DMS79 treated with DMSO at 0.1 percent for 48 hours (cell line): ENCODE measurements at regions not wholly inside any gene's neighbourhood (a gene's known extent, or its start where the extent isn't known, plus 50 kb on each side); places are given as distances from the start of the nearest gene placed in this dataset.

Source experiments
- DNase-seq: peaks from one replicate; lab custom pipeline; 2025; lab: John Stamatoyannopoulos, UW

DNA sequence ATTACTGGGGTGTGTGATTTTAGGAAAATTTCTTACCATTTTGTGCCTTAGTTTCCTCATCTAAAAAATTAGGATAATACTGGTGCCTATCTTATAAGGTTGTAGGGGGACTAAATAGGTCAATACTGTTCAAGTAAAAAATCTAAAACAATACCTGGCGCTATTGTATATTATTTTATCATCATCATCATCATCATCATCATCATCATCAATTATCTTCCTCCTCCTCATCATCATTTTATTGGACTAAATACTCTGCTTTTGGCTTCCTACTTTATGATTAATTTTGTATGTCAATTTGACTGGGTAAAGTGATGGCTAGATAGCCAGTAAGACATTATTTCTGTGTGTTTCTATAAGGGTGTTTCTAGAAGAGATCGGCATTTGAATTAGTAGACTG, 435.5 kb downstream of the DHX35 start:
- no peak for DNase-seq

DNA sequence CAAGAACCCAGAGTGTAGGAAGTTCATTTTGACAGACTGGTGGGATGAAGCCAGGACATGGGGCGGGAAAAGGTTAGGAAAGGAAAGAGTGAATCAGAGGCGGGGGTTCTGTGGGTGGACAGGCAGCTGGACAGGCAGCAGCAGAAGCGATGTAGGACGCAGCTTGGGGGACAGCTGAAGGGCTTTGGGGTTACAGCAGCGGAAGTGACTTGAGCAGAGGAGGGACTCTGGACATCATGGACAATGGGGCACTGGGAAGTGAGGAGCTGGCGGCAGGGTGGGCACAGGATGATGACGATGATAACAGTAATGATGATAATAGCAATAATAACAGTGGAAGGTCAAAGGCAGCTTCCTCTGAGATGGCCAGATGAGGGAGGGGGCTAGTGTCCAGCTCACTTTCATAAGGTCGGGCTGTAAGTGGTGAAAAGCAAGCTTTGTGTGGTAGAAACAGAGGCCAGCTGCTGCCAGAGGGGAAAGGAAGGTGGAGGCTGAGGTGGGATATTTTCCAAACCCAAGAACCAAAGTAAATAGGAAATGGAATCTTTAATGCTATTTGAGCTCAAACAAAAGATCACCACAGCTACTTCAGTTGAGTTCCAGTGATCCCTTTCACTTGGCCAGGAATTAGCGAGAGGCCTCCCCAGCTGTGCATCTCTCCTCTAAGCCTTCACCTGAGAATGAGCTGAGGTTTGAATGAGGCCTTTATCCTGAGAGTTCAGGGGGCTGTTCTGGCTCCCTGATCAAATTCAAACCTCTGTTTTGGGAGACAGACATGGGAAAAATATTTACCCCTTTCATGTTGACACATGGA, 433.5 kb downstream of the DHX35 start:
- DNase-seq, result no peak

- no peak for DNase-seq
Observed at GRCh38 chr20:39394461-39394860, 432.3 kb downstream of the DHX35 start.

DNA sequence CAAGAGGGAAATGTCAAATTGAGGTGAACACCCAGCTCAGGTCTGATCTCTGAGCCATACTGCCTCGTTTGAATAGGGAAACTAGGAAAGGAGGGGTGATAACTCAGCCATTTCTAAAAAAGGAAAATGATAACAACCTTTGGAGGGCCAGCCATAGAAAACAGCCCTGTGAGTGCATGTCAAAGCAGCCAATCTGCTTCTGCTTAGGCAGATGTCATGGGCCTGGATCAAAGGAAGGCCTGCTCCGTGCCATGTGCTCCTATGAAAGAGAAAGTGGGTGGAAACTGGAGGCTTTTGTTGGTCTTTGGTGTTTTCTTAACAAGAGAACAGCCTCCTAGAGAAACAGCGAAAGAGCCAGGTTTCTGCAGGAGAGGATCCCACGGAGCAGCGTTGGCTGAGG, 428.0 kb downstream of the DHX35 start:
- no peak for DNase-seq

- DNase-seq, result no peak
Observed at GRCh38 chr20:39381595-39381994, 419.5 kb downstream of the DHX35 start.

DNA sequence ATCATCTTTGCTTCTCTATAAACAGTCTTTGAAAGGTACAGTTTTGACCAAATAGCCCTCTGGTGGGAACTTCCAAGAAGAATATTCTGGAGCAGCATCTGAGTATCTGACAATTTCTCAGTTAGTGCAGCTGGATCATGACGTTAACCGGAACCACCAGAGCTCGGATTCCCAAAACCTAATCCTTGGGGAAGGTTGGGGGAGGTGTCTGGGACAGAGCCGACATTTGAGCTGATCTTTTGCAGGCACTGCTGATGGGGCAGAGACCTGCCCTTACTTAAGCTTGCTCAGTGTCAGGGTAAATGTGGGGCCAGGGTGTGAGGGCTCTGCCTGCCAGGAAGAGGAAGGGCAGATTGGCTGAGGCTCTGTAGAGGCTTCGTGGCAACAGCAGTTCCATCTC, 416.6 kb downstream of the DHX35 start:
- no peak for DNase-seq

DNA sequence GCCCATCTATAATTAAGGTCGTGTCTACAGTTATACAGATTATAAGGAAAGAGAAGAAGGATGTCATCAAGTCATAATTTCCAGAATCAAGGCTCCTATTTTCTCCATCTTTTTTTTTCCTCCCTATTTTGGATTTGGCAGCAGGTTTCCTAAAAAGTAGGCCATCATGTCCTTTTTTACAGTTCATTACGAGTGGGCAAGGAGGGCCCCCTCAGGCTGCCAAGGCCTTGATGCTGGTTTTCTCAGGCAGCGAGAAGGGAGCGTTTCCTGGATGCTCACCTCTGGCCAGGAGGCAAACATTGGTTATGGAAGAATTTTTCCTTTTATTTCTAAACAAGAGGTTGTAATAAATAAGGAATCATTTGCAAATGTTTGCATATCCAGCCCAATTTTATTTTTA, 414.6 kb downstream of the DHX35 start:
- DNase-seq, result no peak

- DNase-seq, result no peak
Observed at GRCh38 chr20:39364320-39364719, 402.2 kb downstream of the DHX35 start.

DNA sequence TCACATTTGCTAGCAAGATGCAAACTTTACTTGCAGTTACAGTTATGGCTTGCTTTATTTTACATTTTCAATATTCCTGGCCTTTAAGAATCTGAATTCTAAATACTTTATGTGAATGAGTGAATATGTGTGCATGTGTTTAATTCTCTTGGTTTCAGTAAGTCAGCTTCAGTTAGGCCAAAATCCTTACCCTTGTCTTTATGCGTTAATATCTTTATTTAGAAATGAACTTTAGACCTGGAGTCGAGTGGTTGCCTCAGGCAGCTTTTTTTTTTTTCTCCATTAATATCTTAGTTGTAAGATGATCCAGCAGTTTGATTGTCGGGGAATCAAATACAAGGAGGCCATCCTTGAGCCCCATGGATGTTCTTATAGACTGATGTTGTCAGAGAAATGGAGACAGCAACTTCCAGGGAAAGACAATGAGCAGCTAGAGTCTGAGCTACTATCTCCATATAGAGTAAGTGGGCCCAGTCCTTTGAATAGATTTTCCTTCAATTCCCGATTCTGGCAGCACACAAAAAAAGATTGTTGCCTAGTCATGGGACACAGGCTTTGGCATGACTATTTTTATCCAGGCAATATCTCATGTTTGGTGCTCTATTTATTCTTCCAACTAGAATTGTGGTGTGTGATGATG, 398.0 kb downstream of the DHX35 start:
- no peak for DNase-seq

DNA sequence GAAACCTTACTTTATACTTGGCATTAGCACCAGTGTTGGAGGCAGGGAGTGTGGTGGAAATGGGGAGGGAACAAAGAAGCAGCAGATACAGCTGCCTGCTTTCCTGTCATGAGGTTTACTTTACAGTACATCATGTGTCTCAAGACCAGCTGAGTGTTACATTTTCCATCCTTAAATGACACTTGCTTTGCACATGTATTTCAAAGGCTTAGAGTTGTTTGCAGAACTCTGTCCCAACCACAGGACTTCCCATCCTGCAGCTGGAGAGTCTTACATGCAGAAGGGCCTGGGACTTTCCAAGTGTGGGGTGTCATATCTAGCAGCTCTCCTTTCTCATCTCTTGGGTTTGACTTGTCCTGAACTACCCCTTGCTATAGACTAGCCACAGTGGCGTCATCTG, 395.9 kb downstream of the DHX35 start:
- no peak for DNase-seq

GRCh38 chr20:39356908-39357307, 394.8 kb downstream of the DHX35 start:
- no peak for DNase-seq

- DNase-seq, result no peak
Observed at GRCh38 chr20:39349240-39349639, 387.1 kb downstream of the DHX35 start.

DNA sequence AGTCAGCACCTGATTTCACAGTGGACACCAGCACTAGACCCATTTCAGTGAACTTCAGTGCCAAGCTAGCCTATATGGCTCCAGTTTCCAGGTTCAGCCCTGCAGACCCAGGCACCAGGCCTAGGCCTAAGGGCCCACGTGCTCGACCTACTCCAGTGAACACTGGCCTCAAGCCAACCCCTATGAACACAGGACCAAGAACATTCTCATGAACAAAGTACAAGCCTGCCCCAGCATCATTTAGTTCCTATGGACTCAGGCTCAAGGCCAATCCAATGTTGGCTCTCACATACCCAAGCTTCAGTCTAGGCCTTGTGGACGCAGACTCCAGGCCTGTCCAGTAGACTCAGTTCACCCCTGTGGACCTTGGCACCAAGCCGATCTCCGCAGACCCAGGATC, 385.5 kb downstream of the DHX35 start:
- DNase-seq, result no peak

- no peak for DNase-seq
Observed at GRCh38 chr20:39342463-39342862, 380.3 kb downstream of the DHX35 start.

DNA sequence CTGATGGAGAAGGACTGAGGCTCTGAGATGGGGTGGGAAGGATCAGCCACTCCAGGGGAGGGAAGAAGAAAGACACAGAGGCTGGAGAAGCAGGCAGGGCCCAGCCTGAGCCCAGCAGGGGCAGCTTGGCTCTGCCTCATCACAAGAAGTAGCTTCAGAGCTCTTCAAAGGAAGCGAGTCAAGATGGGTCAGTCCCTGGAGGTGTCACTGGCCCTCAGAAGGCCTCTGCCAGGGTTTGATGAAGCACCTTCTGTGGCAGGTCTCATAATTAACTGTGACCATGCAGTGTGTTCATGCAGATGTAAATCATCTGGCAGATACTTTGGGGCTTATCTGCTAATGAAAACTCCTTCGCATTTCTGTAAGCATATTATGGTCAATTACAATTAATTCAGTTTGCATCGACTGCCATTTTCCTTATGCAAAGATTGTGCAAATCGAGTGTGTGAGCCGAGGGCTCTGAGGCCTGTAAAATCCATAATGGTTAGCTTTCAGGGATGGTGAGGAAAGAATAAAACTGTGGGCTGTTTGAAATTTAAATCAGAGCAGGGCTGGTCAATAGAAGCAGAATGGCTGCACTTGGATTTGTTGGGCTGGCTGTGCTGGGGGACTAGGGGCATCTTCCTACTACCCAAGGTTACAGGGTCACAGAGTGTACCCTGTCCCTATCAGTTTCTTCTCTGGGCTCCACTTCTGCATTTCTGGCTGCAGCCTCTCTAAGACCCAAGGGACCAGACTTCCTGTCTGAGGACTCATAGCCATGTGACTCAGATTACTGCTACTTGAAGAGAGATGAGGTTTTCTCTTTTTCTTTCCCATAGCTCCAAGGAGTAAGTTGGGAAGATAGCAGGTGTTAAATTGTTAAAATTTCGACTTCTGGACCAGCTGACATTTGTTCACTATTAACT, 376.6 kb downstream of the DHX35 start:
- DNase-seq, result no peak

DNA sequence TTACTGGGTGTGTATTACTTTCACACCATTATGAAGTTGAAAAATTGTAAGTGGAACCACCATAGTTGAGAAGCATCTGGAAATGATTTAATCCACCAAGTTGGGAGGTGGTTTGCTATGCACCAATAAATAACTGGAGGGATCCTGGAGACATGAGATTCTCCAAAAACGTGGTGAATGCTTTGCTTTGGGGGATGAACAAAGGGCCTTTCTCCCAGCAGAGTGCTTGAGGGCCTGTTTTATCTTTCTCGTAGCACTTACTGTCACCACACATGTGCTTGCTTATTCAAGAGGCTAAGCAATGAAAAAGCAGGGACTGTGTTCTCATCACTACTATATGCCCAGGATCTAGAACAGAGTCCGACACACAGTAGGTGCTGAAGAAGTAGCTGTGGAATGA, 371.1 kb downstream of the DHX35 start:
- no peak for DNase-seq

GRCh38 chr20:39328347-39328746, 366.2 kb downstream of the DHX35 start:
- no peak for DNase-seq

DNA sequence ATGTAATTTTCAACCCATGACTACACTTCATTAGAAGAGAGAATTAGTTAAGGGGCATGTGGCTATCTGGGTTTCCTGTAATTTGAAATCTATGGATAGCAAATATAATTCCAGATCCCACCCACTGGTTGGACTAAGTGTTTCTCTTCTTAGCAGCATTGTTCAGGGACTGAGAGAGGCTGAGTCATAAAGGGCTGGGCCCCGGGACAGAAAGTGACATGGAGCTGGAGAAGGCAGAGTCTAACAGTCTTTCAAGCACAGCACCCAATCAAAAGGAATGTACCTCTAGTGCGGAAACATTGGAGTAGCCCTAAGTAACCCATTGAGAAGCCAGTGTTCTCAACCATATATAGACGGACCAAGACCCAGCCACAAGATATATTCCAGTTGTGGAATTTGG, 363.9 kb downstream of the DHX35 start:
- no peak for DNase-seq

- DNase-seq, result no peak
Observed at GRCh38 chr20:39318911-39319310, 356.8 kb downstream of the DHX35 start.

DNA sequence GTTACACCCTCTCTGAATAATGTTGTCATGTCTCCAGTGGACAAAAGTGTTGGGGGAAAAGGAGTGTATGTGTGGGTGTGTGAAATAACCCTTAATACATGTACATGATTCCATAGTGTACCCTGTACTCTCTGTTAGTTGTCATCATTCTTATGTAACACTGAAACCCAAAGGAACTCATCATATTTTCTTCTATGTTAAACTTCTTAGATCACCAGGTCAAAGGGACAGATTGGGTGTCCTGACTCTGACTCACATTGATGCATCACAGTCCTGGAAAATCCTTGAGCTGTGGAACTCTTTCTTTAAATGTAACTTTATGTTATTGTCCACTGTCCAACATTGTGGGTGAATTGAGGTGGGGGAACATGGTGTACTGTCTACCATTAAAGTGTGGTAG, 350.5 kb downstream of the DHX35 start:
- no peak for DNase-seq

DNA sequence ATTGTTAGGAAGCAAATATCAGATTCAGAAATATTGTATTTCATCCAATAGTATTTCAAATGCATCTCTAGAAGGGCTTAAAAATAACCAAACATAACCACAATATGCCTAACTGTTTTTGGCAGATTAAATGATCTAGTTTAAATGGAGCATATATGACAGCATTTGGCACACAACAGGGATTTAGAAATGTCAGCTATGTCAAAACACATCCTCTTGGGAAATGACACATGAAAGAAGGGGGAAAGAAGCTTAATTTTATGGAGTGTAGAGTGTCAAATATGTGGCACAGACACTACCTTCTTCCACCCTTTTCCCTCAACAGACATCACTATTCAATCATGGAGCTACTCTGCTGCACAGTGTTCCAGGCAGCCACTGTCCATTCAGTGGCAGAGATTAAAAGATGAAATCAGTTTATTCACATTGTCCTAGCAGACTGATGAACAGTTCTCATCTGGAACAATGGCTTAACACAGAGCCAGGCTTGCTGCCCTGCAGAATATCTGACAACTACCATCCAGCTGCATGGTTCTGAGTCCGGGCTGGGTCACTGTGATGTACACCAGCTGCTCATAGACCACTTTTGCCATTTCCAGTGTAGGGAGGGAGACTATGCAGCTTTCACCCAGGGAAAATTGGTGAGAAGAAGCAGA, 349.8 kb downstream of the DHX35 start:
- DNase-seq, result no peak

DNA sequence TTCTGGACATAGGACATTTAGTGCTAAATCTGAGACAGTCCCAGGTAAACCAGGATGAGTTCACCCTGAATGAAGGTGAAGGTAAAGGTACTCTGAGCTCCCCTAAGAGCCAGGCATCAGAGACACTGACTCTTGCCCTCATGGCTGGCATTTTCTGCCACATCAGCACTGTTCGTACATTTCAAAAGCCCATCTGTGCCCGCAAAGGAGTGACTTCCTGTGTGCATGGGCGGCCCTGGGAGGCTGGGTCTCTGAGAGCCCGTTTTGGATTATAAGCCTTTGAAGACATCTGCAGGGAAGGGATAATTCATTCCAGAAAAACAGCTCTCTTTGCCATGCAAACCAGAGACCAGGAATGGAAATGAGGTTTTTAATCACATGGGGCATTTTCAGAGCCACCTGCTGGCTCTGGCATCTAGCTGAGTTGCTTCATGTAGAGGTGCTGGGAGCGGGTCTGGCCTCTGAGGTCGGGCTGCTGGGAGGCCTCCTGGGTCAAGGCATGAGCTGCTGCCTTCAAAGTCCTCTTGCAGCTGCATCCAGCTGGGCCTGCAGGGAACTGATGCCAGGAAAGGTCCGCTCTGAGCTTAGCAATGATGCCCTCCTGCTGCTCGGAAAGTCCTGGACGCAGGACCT, 348.3 kb downstream of the DHX35 start:
- no peak for DNase-seq
